ENCODE measurements at regions not wholly inside any gene's neighbourhood (a gene's known extent, or its start where the extent isn't known, plus 50 kb on each side); places are given as distances from the start of the nearest gene placed in this dataset.

DNA sequence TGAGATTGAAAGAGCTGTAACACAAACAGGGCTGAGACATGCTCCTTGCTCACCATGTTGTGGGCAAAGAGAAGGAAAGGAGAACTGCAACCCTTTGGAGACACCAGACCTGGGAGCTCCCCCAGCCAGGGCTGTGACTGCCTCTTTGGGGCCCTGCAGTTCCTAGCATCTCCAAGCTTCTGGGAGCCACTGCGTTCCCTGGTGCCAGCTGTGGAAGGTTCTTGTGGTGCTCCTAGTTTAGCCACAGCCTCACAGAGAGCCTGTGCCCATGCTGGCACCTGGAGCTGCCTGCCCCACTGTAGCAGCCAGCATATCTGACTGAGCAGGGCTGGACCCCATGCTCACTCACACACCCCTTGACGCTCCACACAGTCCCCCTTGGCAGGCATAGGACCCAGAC, 141.7 kb downstream of the PDHA2 start:
- TF ChIP-seq, protein P1, sequence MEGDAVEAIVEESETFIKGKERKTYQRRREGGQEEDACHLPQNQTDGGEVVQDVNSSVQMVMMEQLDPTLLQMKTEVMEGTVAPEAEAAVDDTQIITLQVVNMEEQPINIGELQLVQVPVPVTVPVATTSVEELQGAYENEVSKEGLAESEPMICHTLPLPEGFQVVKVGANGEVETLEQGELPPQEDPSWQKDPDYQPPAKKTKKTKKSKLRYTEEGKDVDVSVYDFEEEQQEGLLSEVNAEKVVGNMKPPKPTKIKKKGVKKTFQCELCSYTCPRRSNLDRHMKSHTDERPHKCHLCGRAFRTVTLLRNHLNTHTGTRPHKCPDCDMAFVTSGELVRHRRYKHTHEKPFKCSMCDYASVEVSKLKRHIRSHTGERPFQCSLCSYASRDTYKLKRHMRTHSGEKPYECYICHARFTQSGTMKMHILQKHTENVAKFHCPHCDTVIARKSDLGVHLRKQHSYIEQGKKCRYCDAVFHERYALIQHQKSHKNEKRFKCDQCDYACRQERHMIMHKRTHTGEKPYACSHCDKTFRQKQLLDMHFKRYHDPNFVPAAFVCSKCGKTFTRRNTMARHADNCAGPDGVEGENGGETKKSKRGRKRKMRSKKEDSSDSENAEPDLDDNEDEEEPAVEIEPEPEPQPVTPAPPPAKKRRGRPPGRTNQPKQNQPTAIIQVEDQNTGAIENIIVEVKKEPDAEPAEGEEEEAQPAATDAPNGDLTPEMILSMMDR (optimal IDR thresholded peaks at IDR 0.05 in 1 of 3, IDR thresholded peaks at IDR 0.05 in 1 of 3, conservative IDR thresholded peaks at IDR 0.05 in 1 of 3; ENCODE audit: extremely low read depth in 1 of 3, insufficient read depth in 2 of 3, low read length in 3 of 3): no peak
- TF ChIP-seq EZH2 (IDR thresholded peaks at IDR 0.05; ENCODE audit: low read length): no peak

Data from keratinocyte (primary cell).